ENCODE measurements at regions not wholly inside any gene's neighbourhood (a gene's known extent, or its start where the extent isn't known, plus 50 kb on each side); places are given as distances from the start of the nearest gene placed in this dataset.
"Not testable (repeated sequence)": the region's sequence is repeated elsewhere in the genome, so short reads cannot be mapped to it uniquely, and the experiment has no call there.

GRCh38 chr12:24661657-24662096 lies 287.2 kb downstream of the BCAT1 start:
- Mint-ChIP-seq H3K4me3 (no peak overlapping the region), H3K4me1 (no peaks in the 10 kb centered on the region), H3K9me3 (ENCODE audit: insufficient read depth) (no peaks in the 10 kb centered on the region), H3K27me3 (no peaks in the 10 kb centered on the region), H3K27ac (no peak overlapping the region)
- POLR2A ChIA-PET, result no interaction called here
- no peak for ATAC-seq (ENCODE audit: low read depth)
- Histone ChIP-seq H4K20me1 (ENCODE audit: control insufficient read depth, insufficient read depth, low read length, poor library complexity, severe bottlenecking) (no peaks in the 10 kb centered on the region), H3K4me3 (ENCODE audit: control extremely low read depth in 1 of 5, extremely low read depth in 1 of 5, insufficient read depth in 1 of 5, low read depth in 2 of 5, low read length in 4 of 5) (no peak overlapping the region), H3K36me3 (replicated peaks in 1 of 2; ENCODE audit: control extremely low read depth in 1 of 2, control insufficient read depth in 1 of 2, extremely low read depth in 1 of 2, insufficient read depth in 2 of 2, low read length in 1 of 2) (no peaks in the 10 kb centered on the region), H3K79me2 (ENCODE audit: control insufficient read depth, insufficient read depth, low read length) (no peaks in the 10 kb centered on the region), H3K27ac (ENCODE audit: low read length in 2 of 2) (no peak overlapping the region), H3K9ac (ENCODE audit: low read length) (no peak overlapping the region), H2AFZ (ENCODE audit: insufficient read depth, low read depth, low read length, poor library complexity, severe bottlenecking) (no peak overlapping the region), H3K9me3 (ENCODE audit: control extremely low read depth in 1 of 3, control insufficient read depth in 2 of 3, insufficient read depth in 1 of 3, low read length in 2 of 3) (no peaks in the 10 kb centered on the region), H3K4me1 (ENCODE audit: control insufficient read depth in 2 of 2, insufficient read depth in 2 of 2, low read length in 2 of 2) (no peaks in the 10 kb centered on the region), H3K27me3 (replicated peaks in 1 of 4; ENCODE audit: control extremely low read depth in 1 of 4, control insufficient read depth in 3 of 4, insufficient read depth in 4 of 4, low read length in 3 of 4) (no peaks in the 10 kb centered on the region), H3K4me2 (replicated peaks; ENCODE audit: low read depth, low read length, poor library complexity, severe bottlenecking) (no peak overlapping the region)
- CTCF ChIA-PET, result no interaction called here
- intact Hi-C loops (cut with micrococcal nuclease), result no loop called here
- no peak for DNase-seq
- TF ChIP-seq EZH2 (IDR thresholded peaks at IDR 0.05; ENCODE audit: borderline replicate concordance, insufficient read depth, low read depth, low read length, poor library complexity, severe bottlenecking), result no peak
- TF ChIP-seq, protein P1, sequence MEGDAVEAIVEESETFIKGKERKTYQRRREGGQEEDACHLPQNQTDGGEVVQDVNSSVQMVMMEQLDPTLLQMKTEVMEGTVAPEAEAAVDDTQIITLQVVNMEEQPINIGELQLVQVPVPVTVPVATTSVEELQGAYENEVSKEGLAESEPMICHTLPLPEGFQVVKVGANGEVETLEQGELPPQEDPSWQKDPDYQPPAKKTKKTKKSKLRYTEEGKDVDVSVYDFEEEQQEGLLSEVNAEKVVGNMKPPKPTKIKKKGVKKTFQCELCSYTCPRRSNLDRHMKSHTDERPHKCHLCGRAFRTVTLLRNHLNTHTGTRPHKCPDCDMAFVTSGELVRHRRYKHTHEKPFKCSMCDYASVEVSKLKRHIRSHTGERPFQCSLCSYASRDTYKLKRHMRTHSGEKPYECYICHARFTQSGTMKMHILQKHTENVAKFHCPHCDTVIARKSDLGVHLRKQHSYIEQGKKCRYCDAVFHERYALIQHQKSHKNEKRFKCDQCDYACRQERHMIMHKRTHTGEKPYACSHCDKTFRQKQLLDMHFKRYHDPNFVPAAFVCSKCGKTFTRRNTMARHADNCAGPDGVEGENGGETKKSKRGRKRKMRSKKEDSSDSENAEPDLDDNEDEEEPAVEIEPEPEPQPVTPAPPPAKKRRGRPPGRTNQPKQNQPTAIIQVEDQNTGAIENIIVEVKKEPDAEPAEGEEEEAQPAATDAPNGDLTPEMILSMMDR (IDR thresholded peaks at IDR 0.05), result no peak
- 63% methylated on average over 4 of the region's 5 CpGs for WGBS (ENCODE audit: insufficient coverage)

GRCh38 chr12:24659016-24659415 lies 289.9 kb downstream of the BCAT1 start:
- H3K4me1 Mint-ChIP-seq, result no peaks in the 10 kb centered on the region
- ChIA-PET CTCF (no interaction called here), POLR2A (no interaction called here)
- no peak overlapping the region for H3K4me3 ChIP-seq (ENCODE audit: control extremely low read depth in 1 of 5, extremely low read depth in 1 of 5, insufficient read depth in 1 of 5, low read depth in 2 of 5, low read length in 4 of 5)
- no peaks in the 10 kb centered on the region for H3K9me3 Mint-ChIP-seq (ENCODE audit: insufficient read depth)
- no peaks in the 10 kb centered on the region for H4K20me1 ChIP-seq (ENCODE audit: control insufficient read depth, insufficient read depth, low read length, poor library complexity, severe bottlenecking)
- H3K27me3 ChIP-seq (replicated peaks in 1 of 4; ENCODE audit: control extremely low read depth in 1 of 4, control insufficient read depth in 3 of 4, insufficient read depth in 4 of 4, low read length in 3 of 4), result no peaks in the 10 kb centered on the region
- no CpG with 5 or more reads among the region's 1 CpG for WGBS (ENCODE audit: insufficient coverage)
- no peak for TF ChIP-seq EZH2 (IDR thresholded peaks at IDR 0.05; ENCODE audit: borderline replicate concordance, insufficient read depth, low read depth, low read length, poor library complexity, severe bottlenecking)
- TF ChIP-seq, protein P1 (IDR thresholded peaks at IDR 0.05), result no peak
- intact Hi-C loops (cut with micrococcal nuclease), result no loop called here
- H3K27me3 Mint-ChIP-seq, result peaks cover 2% of the 10 kb centered on the region
- H3K4me2 ChIP-seq (replicated peaks; ENCODE audit: low read depth, low read length, poor library complexity, severe bottlenecking), result no peak overlapping the region
- no peak overlapping the region for H3K27ac ChIP-seq (ENCODE audit: low read length in 2 of 2)
- H3K4me3 Mint-ChIP-seq, result no peak overlapping the region
- H3K79me2 ChIP-seq (ENCODE audit: control insufficient read depth, insufficient read depth, low read length), result no peaks in the 10 kb centered on the region
- H3K36me3 ChIP-seq (replicated peaks in 1 of 2; ENCODE audit: control extremely low read depth in 1 of 2, control insufficient read depth in 1 of 2, extremely low read depth in 1 of 2, insufficient read depth in 2 of 2, low read length in 1 of 2), result no peaks in the 10 kb centered on the region
- H3K27ac Mint-ChIP-seq, result no peak overlapping the region
- H3K9ac ChIP-seq (ENCODE audit: low read length), result no peak overlapping the region
- H3K9me3 ChIP-seq (ENCODE audit: control extremely low read depth in 1 of 3, control insufficient read depth in 2 of 3, insufficient read depth in 1 of 3, low read length in 2 of 3), result no peaks in the 10 kb centered on the region
- ATAC-seq (ENCODE audit: low read depth) (no peak), DNase-seq (no peak)
- H3K4me1 ChIP-seq (ENCODE audit: control insufficient read depth in 2 of 2, insufficient read depth in 2 of 2, low read length in 2 of 2), result no peaks in the 10 kb centered on the region
- H2AFZ ChIP-seq (ENCODE audit: insufficient read depth, low read depth, low read length, poor library complexity, severe bottlenecking), result no peak overlapping the region

GRCh38 chr12:24654344-24654743 lies 294.6 kb downstream of the BCAT1 start:
- H3K4me3 Mint-ChIP-seq; H3K36me3 ChIP-seq (replicated peaks in 1 of 2; ENCODE audit: control extremely low read depth in 1 of 2, control insufficient read depth in 1 of 2, extremely low read depth in 1 of 2, insufficient read depth in 2 of 2, low read length in 1 of 2); H3K4me1 ChIP-seq (ENCODE audit: control insufficient read depth in 2 of 2, insufficient read depth in 2 of 2, low read length in 2 of 2); H3K27ac ChIP-seq (ENCODE audit: low read length in 2 of 2); H3K79me2 ChIP-seq (ENCODE audit: control insufficient read depth, insufficient read depth, low read length); H4K20me1 ChIP-seq (ENCODE audit: control insufficient read depth, insufficient read depth, low read length, poor library complexity, severe bottlenecking); ATAC-seq (ENCODE audit: low read depth); CTCF ChIA-PET; H3K9ac ChIP-seq (ENCODE audit: low read length); H3K9me3 Mint-ChIP-seq (ENCODE audit: insufficient read depth); H3K4me2 ChIP-seq (replicated peaks; ENCODE audit: low read depth, low read length, poor library complexity, severe bottlenecking); H3K27ac Mint-ChIP-seq; POLR2A ChIA-PET; H3K9me3 ChIP-seq (ENCODE audit: control extremely low read depth in 1 of 3, control insufficient read depth in 2 of 3, insufficient read depth in 1 of 3, low read length in 2 of 3); H3K27me3 Mint-ChIP-seq; H3K4me3 ChIP-seq (ENCODE audit: control extremely low read depth in 1 of 5, extremely low read depth in 1 of 5, insufficient read depth in 1 of 5, low read depth in 2 of 5, low read length in 4 of 5); DNase-seq; H3K27me3 ChIP-seq (replicated peaks in 1 of 4; ENCODE audit: control extremely low read depth in 1 of 4, control insufficient read depth in 3 of 4, insufficient read depth in 4 of 4, low read length in 3 of 4); H3K4me1 Mint-ChIP-seq; intact Hi-C loops (cut with micrococcal nuclease); H2AFZ ChIP-seq (ENCODE audit: insufficient read depth, low read depth, low read length, poor library complexity, severe bottlenecking): not testable (repeated sequence)
- WGBS (ENCODE audit: insufficient coverage), result 91% methylated on average over 3 of the region's 4 CpGs
